Lower lobe of right lung (tissue), 2 donors: ENCODE measurements at regions not wholly inside any gene's neighbourhood (a gene's known extent, or its start where the extent isn't known, plus 50 kb on each side); places are given as distances from the start of the nearest gene placed in this dataset.
A peak's percentile ranks its signal among the peaks of the same experiment; 100 is the strongest.

ENCODE experiments used
- ATAC-seq, 2 donors: fragments of 200-7000 bp; cut with Tn5 transposase; one replicate each; pipeline ENCODE4 v1.9.1; 2020 to 2022; ENCODE audit warnings: mild to moderate bottlenecking in 2 of 2, moderate library complexity in 2 of 2
- DNase-seq: peaks from one replicate; pipeline ENCODE4 v3.0.0-alpha.2; 2020
- H3K27ac ChIP-seq: fragments of 200-600 bp; one replicate; pipeline ENCODE4 v1.8.0; 2022
- H3K27me3 ChIP-seq: fragments of 200-600 bp; one replicate; pipeline ENCODE4 v1.8.0; 2022; ENCODE audit warnings: low read depth
- H3K36me3 ChIP-seq: fragments of 200-600 bp; one replicate; pipeline ENCODE4 v1.8.0; 2022; ENCODE audit warnings: mild to moderate bottlenecking
- H3K4me1 ChIP-seq: fragments of 200-600 bp; one replicate; pipeline ENCODE4 v1.8.0; 2022
- H3K4me3 ChIP-seq: fragments of 200-600 bp; one replicate; pipeline ENCODE4 v1.8.0; 2022; ENCODE audit warnings: mild to moderate bottlenecking
- H3K9me3 ChIP-seq: fragments of 200-600 bp; one replicate; pipeline ENCODE4 v1.8.0; 2022
- intact Hi-C: fragments of 100-400 bp; cut with DNase I; formaldehyde crosslinking; loops from one replicate; pipeline ENCODE4 v1.11.0; 2022
- TF ChIP-seq, protein P1 (sequence below): fragments of 200-600 bp; IDR thresholded peaks from one replicate; pipeline ENCODE4 v1.8.0; 2022; ENCODE audit warnings: antibody characterized with exemption, mild to moderate bottlenecking
- donor health status: DM: no; HTN: yes; CAD: no; lungs with severe emphysema.

DNA sequence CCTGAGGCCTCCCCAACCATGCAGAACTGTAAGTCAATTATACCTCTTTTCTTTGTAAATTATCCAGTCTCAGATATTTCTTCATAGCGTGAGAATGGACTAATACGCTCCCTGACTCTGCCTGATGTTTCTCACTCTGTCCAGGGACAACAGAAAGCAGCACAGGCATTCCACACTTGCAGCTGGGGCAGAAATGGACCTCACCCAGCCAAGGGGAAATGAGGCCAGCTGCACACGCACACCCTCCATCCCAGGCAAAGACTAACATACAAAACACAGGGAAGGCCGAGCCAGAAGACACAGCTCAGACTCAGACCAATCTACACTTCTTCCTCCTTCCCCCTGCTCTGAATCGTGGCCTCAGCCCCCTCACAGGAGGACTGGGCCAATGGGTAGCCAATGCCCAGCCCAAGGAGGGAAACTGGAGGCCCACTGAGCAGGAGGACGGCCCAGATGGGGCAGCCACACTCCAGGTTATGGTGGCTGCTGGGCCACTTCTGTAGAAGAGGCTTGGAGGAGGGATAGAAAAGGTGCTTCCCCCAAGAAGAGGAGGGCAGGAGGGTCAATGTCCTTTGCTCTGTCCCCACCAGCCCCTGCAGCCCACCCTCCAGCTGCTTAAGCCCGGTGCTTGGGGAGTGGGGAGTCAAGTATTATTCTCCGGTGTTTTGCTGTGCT, 228.4 kb downstream of the NPHP4 start:
- no peak for ATAC-seq
- TF ChIP-seq, protein P1, sequence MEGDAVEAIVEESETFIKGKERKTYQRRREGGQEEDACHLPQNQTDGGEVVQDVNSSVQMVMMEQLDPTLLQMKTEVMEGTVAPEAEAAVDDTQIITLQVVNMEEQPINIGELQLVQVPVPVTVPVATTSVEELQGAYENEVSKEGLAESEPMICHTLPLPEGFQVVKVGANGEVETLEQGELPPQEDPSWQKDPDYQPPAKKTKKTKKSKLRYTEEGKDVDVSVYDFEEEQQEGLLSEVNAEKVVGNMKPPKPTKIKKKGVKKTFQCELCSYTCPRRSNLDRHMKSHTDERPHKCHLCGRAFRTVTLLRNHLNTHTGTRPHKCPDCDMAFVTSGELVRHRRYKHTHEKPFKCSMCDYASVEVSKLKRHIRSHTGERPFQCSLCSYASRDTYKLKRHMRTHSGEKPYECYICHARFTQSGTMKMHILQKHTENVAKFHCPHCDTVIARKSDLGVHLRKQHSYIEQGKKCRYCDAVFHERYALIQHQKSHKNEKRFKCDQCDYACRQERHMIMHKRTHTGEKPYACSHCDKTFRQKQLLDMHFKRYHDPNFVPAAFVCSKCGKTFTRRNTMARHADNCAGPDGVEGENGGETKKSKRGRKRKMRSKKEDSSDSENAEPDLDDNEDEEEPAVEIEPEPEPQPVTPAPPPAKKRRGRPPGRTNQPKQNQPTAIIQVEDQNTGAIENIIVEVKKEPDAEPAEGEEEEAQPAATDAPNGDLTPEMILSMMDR, result no peak
- no peak for DNase-seq
- Histone ChIP-seq H3K27me3 (peaks cover 33% of the 10 kb centered on the region), H3K9me3 (no peaks in the 10 kb centered on the region), H3K36me3 (no peaks in the 10 kb centered on the region), H3K4me1 (no peaks in the 10 kb centered on the region), H3K27ac (no peak overlapping the region), H3K4me3 (no peak overlapping the region)
- intact Hi-C loops, result no loop called here

DNA sequence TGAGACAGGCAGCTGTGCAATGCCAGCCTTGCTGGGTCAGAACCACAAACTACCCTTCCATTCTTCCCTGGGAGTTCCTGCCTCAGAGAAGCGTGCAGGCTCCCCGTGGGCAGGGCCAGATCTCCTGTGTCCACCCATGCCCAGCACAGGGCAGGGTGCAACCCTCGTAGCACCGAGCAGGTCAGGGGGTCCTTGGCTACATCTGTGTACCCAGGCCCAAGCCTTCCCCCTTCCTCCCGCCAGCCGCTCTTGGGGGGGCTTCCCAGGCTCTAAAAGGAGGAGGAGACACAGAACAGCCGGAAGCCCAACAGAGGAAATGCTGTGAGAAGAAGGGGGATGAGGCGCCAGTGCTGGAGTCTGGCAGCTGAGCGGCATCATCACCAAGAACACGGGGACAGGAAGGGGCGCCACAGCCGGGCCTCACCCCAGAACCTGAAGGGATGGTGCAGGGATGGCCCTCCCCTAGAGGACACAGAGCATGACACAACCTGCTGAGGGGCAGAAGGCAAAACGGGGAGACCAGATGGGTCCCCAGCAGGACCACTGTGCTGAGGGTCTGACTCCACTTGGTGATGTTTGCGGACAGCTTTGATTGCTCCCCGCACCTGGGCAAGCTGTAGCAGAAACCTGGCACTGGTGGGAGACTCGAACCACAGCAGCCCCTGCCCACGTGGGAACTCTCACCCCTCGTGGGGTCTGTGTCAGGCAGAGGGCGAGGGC, 233.2 kb downstream of the NPHP4 start:
- ATAC-seq (no peak), DNase-seq (no peak)
- peaks cover 6% of the 10 kb centered on the region for H3K27me3 ChIP-seq
- H3K4me3 ChIP-seq, result no peak overlapping the region
- no peaks in the 10 kb centered on the region for H3K4me1 ChIP-seq
- no peak overlapping the region for H3K27ac ChIP-seq
- TF ChIP-seq, protein P1, result no peak
- H3K9me3 ChIP-seq, result no peaks in the 10 kb centered on the region
- H3K36me3 ChIP-seq, result no peaks in the 10 kb centered on the region
- intact Hi-C loops, result no loop called here

DNA sequence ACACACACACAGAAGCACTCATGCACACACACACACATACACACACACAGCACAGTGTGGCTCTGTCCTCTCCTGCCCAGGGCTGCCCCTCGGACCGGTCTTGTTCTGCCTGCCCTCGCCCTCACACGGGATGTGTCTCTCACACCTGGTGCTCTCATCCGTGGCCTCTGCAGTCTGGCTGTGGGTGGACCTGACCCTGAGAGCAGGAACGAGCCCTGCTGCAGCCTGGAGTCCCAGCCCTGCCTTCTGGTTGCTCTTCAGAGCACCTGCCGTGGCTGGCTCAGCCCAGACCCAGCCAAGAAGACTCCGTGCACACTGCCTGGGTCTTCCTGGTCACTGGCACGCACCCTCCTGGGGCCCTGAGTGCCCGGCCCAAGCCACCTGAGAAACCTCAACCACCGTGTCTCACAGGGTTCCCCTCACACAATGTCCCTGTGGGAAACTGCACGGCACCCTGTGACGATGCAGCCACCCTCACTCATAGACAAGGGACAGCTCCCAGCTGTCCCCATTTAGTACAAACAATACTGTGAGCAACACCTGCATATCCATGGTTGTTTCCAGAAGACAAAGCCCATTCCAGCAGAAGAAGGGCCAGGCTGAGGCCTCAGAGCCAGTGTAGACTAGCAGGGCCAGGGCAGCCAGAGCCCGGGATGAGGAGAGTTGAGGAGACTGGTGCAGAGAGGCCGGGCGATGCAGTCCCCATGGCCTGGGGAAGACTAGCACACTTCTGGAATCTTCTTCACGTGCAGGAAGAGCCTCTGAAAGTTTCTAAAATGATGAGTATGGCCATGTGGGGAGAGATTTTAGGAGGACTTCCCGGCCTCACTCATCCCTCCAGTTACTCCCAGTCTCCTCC, 234.0 kb downstream of the NPHP4 start:
- no peaks in the 10 kb centered on the region for H3K9me3 ChIP-seq
- no peak overlapping the region for H3K27ac ChIP-seq
- TF ChIP-seq, protein P1, result no peak
- no peak for DNase-seq
- H3K36me3 ChIP-seq, result no peaks in the 10 kb centered on the region
- peaks cover 6% of the 10 kb centered on the region for H3K27me3 ChIP-seq
- ATAC-seq, result peak in 1 of 2 donors; percentile 25
- intact Hi-C loops, result no loop called here
- no peaks in the 10 kb centered on the region for H3K4me1 ChIP-seq
- no peak overlapping the region for H3K4me3 ChIP-seq

DNA sequence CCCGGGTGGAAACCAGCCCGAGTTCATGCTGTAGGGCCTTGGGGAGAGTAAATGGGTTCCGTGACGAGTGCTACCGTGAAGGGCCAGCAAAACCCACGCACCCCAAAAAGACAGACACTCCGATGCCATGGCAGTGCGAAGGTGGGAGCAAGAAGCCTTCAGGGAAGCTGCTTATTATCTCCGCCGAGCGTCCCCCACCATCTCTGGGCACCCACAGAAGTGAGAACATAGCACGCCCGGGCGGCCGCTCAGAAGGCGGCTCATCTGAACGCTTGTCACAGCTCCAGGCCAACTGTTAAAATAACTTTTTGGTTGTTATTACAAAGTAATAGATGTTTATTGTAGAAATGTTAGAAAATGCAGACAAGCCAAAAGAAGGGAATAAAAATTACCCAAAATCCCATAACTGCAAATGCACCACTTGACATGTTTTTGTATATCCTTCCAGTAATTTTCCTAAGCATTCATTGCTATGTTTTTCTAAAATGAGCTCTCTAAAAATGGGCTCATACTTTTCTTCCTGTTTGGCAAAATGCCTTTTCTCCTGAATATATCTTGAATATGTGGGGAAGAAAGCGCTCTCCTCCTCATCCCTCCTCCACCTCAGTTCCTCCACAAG, 234.9 kb downstream of the NPHP4 start:
- DNase-seq (no peak), ATAC-seq (no peak)
- intact Hi-C loops, result no loop called here
- H3K27me3 ChIP-seq, result peaks cover 6% of the 10 kb centered on the region
- TF ChIP-seq, protein P1, result no peak
- no peaks in the 10 kb centered on the region for H3K9me3 ChIP-seq
- no peak overlapping the region for H3K4me3 ChIP-seq
- H3K4me1 ChIP-seq, result no peaks in the 10 kb centered on the region
- H3K27ac ChIP-seq, result no peak overlapping the region
- no peaks in the 10 kb centered on the region for H3K36me3 ChIP-seq

- TF ChIP-seq, protein P1, result no peak
- Histone ChIP-seq H3K4me3 (no peak overlapping the region), H3K27me3 (peaks cover 6% of the 10 kb centered on the region), H3K9me3 (no peaks in the 10 kb centered on the region), H3K4me1 (peaks cover 4% of the 10 kb centered on the region), H3K27ac (no peak overlapping the region), H3K36me3 (no peaks in the 10 kb centered on the region)
- intact Hi-C loops, result no loop called here
- ATAC-seq, result no peak
- no peak for DNase-seq
Measured at GRCh38 chr1:5756434-5757186, 235.6 kb downstream of the NPHP4 start.
